B cell (primary cell): ENCODE measurements at regions not wholly inside any gene's neighbourhood (a gene's known extent, or its start where the extent isn't known, plus 50 kb on each side); places are given as distances from the start of the nearest gene placed in this dataset.

Experiments used
- EZH2 ChIP-seq: IDR thresholded peaks from 2 replicates; pipeline ENCODE4 v1.6.1; 2012; ENCODE audit warnings: borderline replicate concordance, low read depth, mild to moderate bottlenecking, moderate library complexity, low read length; ENCODE audit not compliant: insufficient read depth, poor library complexity, severe bottlenecking
- TF ChIP-seq, protein P1 (sequence below): fragments of 200-600 bp; IDR thresholded peaks from one replicate; pipeline ENCODE4 v1.8.0; 2022; ENCODE audit warnings: antibody characterized with exemption, mild to moderate bottlenecking

DNA sequence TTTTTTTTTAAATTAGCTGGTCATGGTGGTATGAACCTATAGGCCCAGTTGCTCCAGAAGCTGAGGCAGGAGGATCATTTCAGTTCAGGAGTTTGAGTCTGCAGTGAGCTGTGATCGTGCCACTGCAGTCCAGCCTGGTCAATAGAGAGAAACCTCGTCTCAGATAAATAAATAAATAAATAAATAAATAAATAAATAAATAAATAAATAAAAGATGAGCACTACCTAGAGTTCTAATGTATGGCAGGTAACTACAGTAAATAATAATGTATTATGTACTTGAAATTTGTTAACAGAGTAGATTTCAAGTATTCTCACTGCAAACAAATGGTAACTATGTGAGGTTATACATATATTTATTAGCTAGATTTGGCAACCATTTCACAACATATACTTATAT, 697.9 kb upstream of the ID2 start:
- TF ChIP-seq, protein P1, sequence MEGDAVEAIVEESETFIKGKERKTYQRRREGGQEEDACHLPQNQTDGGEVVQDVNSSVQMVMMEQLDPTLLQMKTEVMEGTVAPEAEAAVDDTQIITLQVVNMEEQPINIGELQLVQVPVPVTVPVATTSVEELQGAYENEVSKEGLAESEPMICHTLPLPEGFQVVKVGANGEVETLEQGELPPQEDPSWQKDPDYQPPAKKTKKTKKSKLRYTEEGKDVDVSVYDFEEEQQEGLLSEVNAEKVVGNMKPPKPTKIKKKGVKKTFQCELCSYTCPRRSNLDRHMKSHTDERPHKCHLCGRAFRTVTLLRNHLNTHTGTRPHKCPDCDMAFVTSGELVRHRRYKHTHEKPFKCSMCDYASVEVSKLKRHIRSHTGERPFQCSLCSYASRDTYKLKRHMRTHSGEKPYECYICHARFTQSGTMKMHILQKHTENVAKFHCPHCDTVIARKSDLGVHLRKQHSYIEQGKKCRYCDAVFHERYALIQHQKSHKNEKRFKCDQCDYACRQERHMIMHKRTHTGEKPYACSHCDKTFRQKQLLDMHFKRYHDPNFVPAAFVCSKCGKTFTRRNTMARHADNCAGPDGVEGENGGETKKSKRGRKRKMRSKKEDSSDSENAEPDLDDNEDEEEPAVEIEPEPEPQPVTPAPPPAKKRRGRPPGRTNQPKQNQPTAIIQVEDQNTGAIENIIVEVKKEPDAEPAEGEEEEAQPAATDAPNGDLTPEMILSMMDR, result no peak
- TF ChIP-seq EZH2, result no peak
